IMR-90 (cell line): ENCODE measurements at regions not wholly inside any gene's neighbourhood (a gene's known extent, or its start where the extent isn't known, plus 50 kb on each side); places are given as distances from the start of the nearest gene placed in this dataset.

ENCODE experiments used
- ATAC-seq: fragments of 200-7000 bp; cut with Tn5 transposase; 2 replicates; pipeline ENCODE4 v1.9.1; 2020; ENCODE audit warnings: low read depth, mild to moderate bottlenecking, moderate library complexity
- BruUV-seq: library from RNA; stranded (reverse); fragments of 400-500 nt; replicated peaks from 2 replicates; lab custom pipeline; 2021; lab: Mats Ljungman, UMichigan
- CTCF ChIA-PET: fragments of 300-600 bp; formaldehyde crosslinking; extraction: SDS; loops from one replicate; lab custom pipeline; 2021; ENCODE audit warnings: antibody characterized with exemption; lab: Yijun Ruan, JAX
- POLR2A ChIA-PET: fragments of 300-600 bp; sonication (Branson Sonifier 250); formaldehyde crosslinking; loops from one replicate; lab custom pipeline; 2022; ENCODE audit warnings: antibody characterized with exemption; ENCODE audit not compliant: unreplicated experiment; lab: Charles Lee
- DNase-seq: peaks from one replicate; pipeline ENCODE4 v3.0.0; 2013
- H2AFZ ChIP-seq: replicated peaks from 2 replicates; pipeline ENCODE3; 2013; ENCODE audit warnings: low read length, mild to moderate bottlenecking; ENCODE audit not compliant: poor library complexity
- H2AK5ac ChIP-seq: 2 replicates; pipeline ENCODE4 v1.6.1; 2013; ENCODE audit warnings: low read depth, low read length, inconsistent platforms
- H2AK9ac ChIP-seq: replicated peaks from 2 replicates; pipeline ENCODE3; 2013; ENCODE audit warnings: mild to moderate bottlenecking, low read depth, low read length, moderate library complexity; ENCODE audit not compliant: poor library complexity
- H2BK120ac ChIP-seq: 2 replicates; pipeline ENCODE4 v1.6.1; 2013; ENCODE audit warnings: low read depth, low read length, inconsistent platforms
- H2BK15ac ChIP-seq: 3 replicates; pipeline ENCODE4 v1.6.1; 2013; ENCODE audit warnings: low read depth, low read length, inconsistent platforms
- H2BK20ac ChIP-seq: 2 replicates; pipeline ENCODE4 v1.6.1; 2013; ENCODE audit warnings: low read depth, mild to moderate bottlenecking, inconsistent platforms, low read length, moderate library complexity
- H2BK5ac ChIP-seq: 2 replicates; pipeline ENCODE4 v1.6.1; 2013; ENCODE audit warnings: mild to moderate bottlenecking, low read depth, low read length, inconsistent platforms; ENCODE audit not compliant: poor library complexity, severe bottlenecking
- H3K14ac ChIP-seq: replicated peaks from 2 replicates; pipeline ENCODE4 v1.6.1; 2013; ENCODE audit warnings: low read depth, low read length, inconsistent platforms
- H3K18ac ChIP-seq: 2 replicates; pipeline ENCODE4 v1.6.1; 2013; ENCODE audit warnings: low read depth, low read length, control low read depth
- H3K23ac ChIP-seq: 2 replicates; pipeline ENCODE4 v1.6.1; 2013; ENCODE audit warnings: low read depth, low read length, inconsistent platforms
- H3K27ac ChIP-seq: 2 replicates; pipeline ENCODE4 v1.5.1; 2013; ENCODE audit warnings: mild to moderate bottlenecking, control low read depth, low read length; ENCODE audit not compliant: insufficient read depth
- H3K27me3 ChIP-seq: 2 replicates; pipeline ENCODE4 v1.6.1; 2013; ENCODE audit warnings: low read length; ENCODE audit not compliant: control insufficient read depth, insufficient read depth
- H3K36me3 ChIP-seq: 2 replicates; pipeline ENCODE4 v1.6.1; 2013; ENCODE audit warnings: low read length, mixed read lengths; ENCODE audit not compliant: control insufficient read depth, insufficient read depth
- H3K4ac ChIP-seq: 2 replicates; pipeline ENCODE4 v1.6.1; 2013; ENCODE audit warnings: low read depth, low read length, inconsistent platforms
- H3K4me1 ChIP-seq: 2 replicates; pipeline ENCODE4 v1.6.1; 2013; ENCODE audit warnings: low read length, mixed read lengths; ENCODE audit not compliant: control insufficient read depth, insufficient read depth
- H3K4me2 ChIP-seq: 2 replicates; pipeline ENCODE4 v1.6.1; 2013; ENCODE audit warnings: low read depth, mild to moderate bottlenecking, control low read depth, low read length, moderate library complexity
- H3K4me3 ChIP-seq: 2 replicates; pipeline ENCODE4 v1.5.1; 2013; ENCODE audit warnings: low read depth, mild to moderate bottlenecking, control low read depth, low read length, moderate library complexity; ENCODE audit not compliant: insufficient read depth
- H3K56ac ChIP-seq: 2 replicates; pipeline ENCODE4 v1.6.1; 2013; ENCODE audit warnings: low read length, inconsistent platforms; ENCODE audit not compliant: insufficient read depth; ENCODE audit errors: extremely low read depth
- H3K79me1 ChIP-seq, 2 experiments: 2 replicates each; pipeline ENCODE4 v1.6.1; 2013; ENCODE audit warnings: low read length in 2 of 2, inconsistent platforms in 1 of 2, low read depth in 1 of 2
- H3K9ac ChIP-seq: 2 replicates; pipeline ENCODE4 v1.6.1; 2013; ENCODE audit warnings: low read depth, low read length, control low read depth
- H3K9me1 ChIP-seq: 2 replicates; pipeline ENCODE4 v1.6.1; 2013; ENCODE audit warnings: low read length, inconsistent platforms; ENCODE audit not compliant: insufficient read depth
- H3K9me3 ChIP-seq: 2 replicates; pipeline ENCODE4 v1.6.1; 2013; ENCODE audit warnings: low read length; ENCODE audit not compliant: control insufficient read depth, insufficient read depth
- H4K20me1 ChIP-seq: 2 replicates; pipeline ENCODE4 v1.6.1; 2013; ENCODE audit warnings: low read length, inconsistent platforms; ENCODE audit not compliant: insufficient read depth
- H4K5ac ChIP-seq: 2 replicates; pipeline ENCODE4 v1.6.1; 2013; ENCODE audit warnings: mild to moderate bottlenecking, low read depth, low read length, control low read depth
- H4K8ac ChIP-seq, 2 experiments: 2 replicates each; pipeline ENCODE4 v1.6.1; 2013; ENCODE audit warnings: low read depth in 2 of 2, low read length in 2 of 2, control low read depth in 1 of 2, inconsistent platforms in 1 of 2
- H4K91ac ChIP-seq: 2 replicates; pipeline ENCODE4 v1.6.1; 2013; ENCODE audit warnings: low read depth, low read length, inconsistent platforms; ENCODE audit not compliant: insufficient read depth
- BHLHE40 ChIP-seq: fragments of 150-350 bp; IDR thresholded peaks from 2 replicates; pipeline ENCODE4 v1.6.1; 2016; ENCODE audit warnings: mild to moderate bottlenecking, low read depth, low read length
- CEBPB ChIP-seq: IDR thresholded peaks from 2 replicates; pipeline ENCODE4 v1.6.1; 2012; ENCODE audit warnings: low read depth, low read length, improper control_type of control experiment
- MAFK ChIP-seq: IDR thresholded peaks from 2 replicates; pipeline ENCODE4 v1.6.1; 2012; ENCODE audit warnings: low read depth, low read length, improper control_type of control experiment
- MAZ ChIP-seq: IDR thresholded peaks from 2 replicates; pipeline ENCODE4 v1.6.1; 2012; ENCODE audit warnings: low read depth, mild to moderate bottlenecking, low read length, improper control_type of control experiment, moderate library complexity, borderline replicate concordance
- MXI1 ChIP-seq: IDR thresholded peaks from 2 replicates; pipeline ENCODE4 v1.6.1; 2012; ENCODE audit warnings: low read depth, mild to moderate bottlenecking, low read length, moderate library complexity, borderline replicate concordance
- NFE2L2 ChIP-seq: fragments of 150-350 bp; IDR thresholded peaks from 2 replicates; pipeline ENCODE4 v1.6.1; 2016; ENCODE audit warnings: low read depth, mild to moderate bottlenecking, low read length
- RAD21 ChIP-seq: IDR thresholded peaks from 2 replicates; pipeline ENCODE4 v1.6.1; 2012; ENCODE audit warnings: low read length, improper control_type of control experiment
- RCOR1 ChIP-seq: IDR thresholded peaks from 2 replicates; pipeline ENCODE4 v1.6.1; 2012; ENCODE audit warnings: mild to moderate bottlenecking, low read length, improper control_type of control experiment; ENCODE audit not compliant: insufficient replicate concordance
- SMC3 ChIP-seq: fragments of 150-350 bp; IDR thresholded peaks from 2 replicates; pipeline ENCODE4 v1.6.1; 2016; ENCODE audit warnings: low read depth, mild to moderate bottlenecking, antibody characterized with exemption, low read length, moderate library complexity
- WGBS, 2 experiments: methylation state at CpG; one replicate each; pipeline versions ENCODE4 v1.1.5 to v1.1.7; 2013; ENCODE audit warnings: missing lambda C conversion rate in 2 of 2; ENCODE audit not compliant: insufficient read length in 1 of 2; ENCODE audit errors: extremely low coverage in 2 of 2; 5-methylcytosine and 5-hydroxymethylcytosine counted together
- dilution Hi-C: fragments of 300-500 bp; cut with HindIII; formaldehyde crosslinking; loops from one replicate; pipeline ENCODE4 v1.14.3; 2018; ENCODE audit warnings: low sequenced_read_pairs; ENCODE audit not compliant: unreplicated experiment
- in situ Hi-C: fragments of 300-500 bp; cut with MboI; formaldehyde crosslinking; loops from 3 replicates; pipeline ENCODE4 v1.14.3; 2019; ENCODE audit warnings: low sequenced_read_pairs, inconsistent platforms, mixed read lengths
- intact Hi-C: fragments of 100-400 bp; cut with micrococcal nuclease; formaldehyde crosslinking; loops from 2 replicates; pipeline ENCODE4 v1.10.0; 2022
- TF ChIP-seq, protein P1 (sequence below): fragments of 150-350 bp; IDR thresholded peaks from 2 replicates; pipeline ENCODE4 v1.6.1; 2016; ENCODE audit warnings: low read depth, mild to moderate bottlenecking, low read length, moderate library complexity, borderline replicate concordance
- TF ChIP-seq, protein P2 (sequence below): fragments of 150-350 bp; IDR thresholded peaks from 2 replicates; pipeline ENCODE4 v1.6.1; 2017; ENCODE audit warnings: mild to moderate bottlenecking, antibody characterized with exemption, low read length, low read depth
- TF ChIP-seq, protein P3 (sequence below): conservative IDR thresholded peaks from 2 replicates; pipeline ENCODE4 v1.5.1; 2012; ENCODE audit warnings: mild to moderate bottlenecking, low read depth, low read length, improper control_type of control experiment

DNA sequence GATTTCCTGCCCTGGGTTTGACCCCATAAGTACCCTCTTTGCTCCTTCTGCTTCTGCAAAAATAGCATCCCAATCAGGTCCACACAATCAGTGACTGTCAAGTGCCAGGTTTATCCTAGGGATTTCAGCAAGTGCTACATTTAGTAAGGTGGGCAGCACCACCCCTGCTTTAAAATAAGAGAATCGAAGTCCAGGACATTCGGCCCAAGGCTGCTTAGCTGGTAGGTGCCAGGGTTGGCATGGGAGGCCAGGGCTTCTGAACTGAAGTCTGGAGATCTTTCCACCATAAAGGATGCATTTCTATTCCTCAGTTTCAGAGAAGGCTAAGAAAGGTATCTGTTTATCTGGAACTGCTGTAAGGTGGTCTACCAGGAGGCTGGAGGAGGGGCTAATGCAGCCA lies 408.3 kb downstream of the ZNF536 start:
- H3K56ac ChIP-seq: no peak overlapping the region
- H2BK15ac ChIP-seq: no peak overlapping the region
- no TSS peak for BruUV-seq
- H3K4ac ChIP-seq: no peak overlapping the region
- H3K79me1 ChIP-seq: no peaks in the 10 kb centered on the region
- no peak overlapping the region for H2AK5ac ChIP-seq
- ATAC-seq: no peak
- H2BK120ac ChIP-seq: no peak overlapping the region
- no peaks in the 10 kb centered on the region for H3K9me1 ChIP-seq
- no peak overlapping the region for H3K14ac ChIP-seq
- H4K20me1 ChIP-seq: no peaks in the 10 kb centered on the region
- ChIA-PET POLR2A (no interaction called here), CTCF (no interaction called here)
- H3K27ac ChIP-seq: no peak overlapping the region
- H3K18ac ChIP-seq: no peak overlapping the region
- no peak for DNase-seq
- H2BK20ac ChIP-seq: no peak overlapping the region
- no peak overlapping the region for H3K4me2 ChIP-seq
- no CpG with 5 or more reads among the region's 2 CpGs for WGBS, 2 experiments
- H4K91ac ChIP-seq: no peak overlapping the region
- no peaks in the 10 kb centered on the region for H3K36me3 ChIP-seq
- H3K4me1 ChIP-seq: no peaks in the 10 kb centered on the region
- H3K27me3 ChIP-seq: no peaks in the 10 kb centered on the region
- intact Hi-C loops: no loop called here
- H2AK9ac ChIP-seq: no peak overlapping the region
- no peak overlapping the region for H2BK5ac ChIP-seq
- H4K8ac ChIP-seq: no peak overlapping the region
- TF ChIP-seq, protein P1, sequence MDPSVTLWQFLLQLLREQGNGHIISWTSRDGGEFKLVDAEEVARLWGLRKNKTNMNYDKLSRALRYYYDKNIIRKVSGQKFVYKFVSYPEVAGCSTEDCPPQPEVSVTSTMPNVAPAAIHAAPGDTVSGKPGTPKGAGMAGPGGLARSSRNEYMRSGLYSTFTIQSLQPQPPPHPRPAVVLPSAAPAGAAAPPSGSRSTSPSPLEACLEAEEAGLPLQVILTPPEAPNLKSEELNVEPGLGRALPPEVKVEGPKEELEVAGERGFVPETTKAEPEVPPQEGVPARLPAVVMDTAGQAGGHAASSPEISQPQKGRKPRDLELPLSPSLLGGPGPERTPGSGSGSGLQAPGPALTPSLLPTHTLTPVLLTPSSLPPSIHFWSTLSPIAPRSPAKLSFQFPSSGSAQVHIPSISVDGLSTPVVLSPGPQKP: no peak
- TF ChIP-seq RCOR1: no peak
- TF ChIP-seq CEBPB: no peak
- TF ChIP-seq MXI1: no peak
- no peak for TF ChIP-seq BHLHE40
- no peak for TF ChIP-seq MAFK
- TF ChIP-seq, protein P2, sequence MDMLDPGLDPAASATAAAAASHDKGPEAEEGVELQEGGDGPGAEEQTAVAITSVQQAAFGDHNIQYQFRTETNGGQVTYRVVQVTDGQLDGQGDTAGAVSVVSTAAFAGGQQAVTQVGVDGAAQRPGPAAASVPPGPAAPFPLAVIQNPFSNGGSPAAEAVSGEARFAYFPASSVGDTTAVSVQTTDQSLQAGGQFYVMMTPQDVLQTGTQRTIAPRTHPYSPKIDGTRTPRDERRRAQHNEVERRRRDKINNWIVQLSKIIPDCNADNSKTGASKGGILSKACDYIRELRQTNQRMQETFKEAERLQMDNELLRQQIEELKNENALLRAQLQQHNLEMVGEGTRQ: no peak
- no peak for TF ChIP-seq SMC3
- TF ChIP-seq, protein P3, sequence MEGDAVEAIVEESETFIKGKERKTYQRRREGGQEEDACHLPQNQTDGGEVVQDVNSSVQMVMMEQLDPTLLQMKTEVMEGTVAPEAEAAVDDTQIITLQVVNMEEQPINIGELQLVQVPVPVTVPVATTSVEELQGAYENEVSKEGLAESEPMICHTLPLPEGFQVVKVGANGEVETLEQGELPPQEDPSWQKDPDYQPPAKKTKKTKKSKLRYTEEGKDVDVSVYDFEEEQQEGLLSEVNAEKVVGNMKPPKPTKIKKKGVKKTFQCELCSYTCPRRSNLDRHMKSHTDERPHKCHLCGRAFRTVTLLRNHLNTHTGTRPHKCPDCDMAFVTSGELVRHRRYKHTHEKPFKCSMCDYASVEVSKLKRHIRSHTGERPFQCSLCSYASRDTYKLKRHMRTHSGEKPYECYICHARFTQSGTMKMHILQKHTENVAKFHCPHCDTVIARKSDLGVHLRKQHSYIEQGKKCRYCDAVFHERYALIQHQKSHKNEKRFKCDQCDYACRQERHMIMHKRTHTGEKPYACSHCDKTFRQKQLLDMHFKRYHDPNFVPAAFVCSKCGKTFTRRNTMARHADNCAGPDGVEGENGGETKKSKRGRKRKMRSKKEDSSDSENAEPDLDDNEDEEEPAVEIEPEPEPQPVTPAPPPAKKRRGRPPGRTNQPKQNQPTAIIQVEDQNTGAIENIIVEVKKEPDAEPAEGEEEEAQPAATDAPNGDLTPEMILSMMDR: no peak
- no peak for TF ChIP-seq RAD21
- TF ChIP-seq MAZ: no peak
- no peak for TF ChIP-seq NFE2L2
- H3K9ac ChIP-seq: no peak overlapping the region
- in situ Hi-C loops: no loop called here
- no peak overlapping the region for H3K23ac ChIP-seq
- no peak overlapping the region for H3K4me3 ChIP-seq
- no peaks in the 10 kb centered on the region for H3K9me3 ChIP-seq
- no peak overlapping the region for H4K5ac ChIP-seq
- dilution Hi-C loops: no loop called here
- H2AFZ ChIP-seq: no peak overlapping the region
